BLaER1 treated with 17β-estradiol and CSF1 and Interleukin-3, amounts not matched to agents 10 nM and 100 nM (cell line): ENCODE measurements at regions not wholly inside any gene's neighbourhood (a gene's known extent, or its start where the extent isn't known, plus 50 kb on each side); places are given as distances from the start of the nearest gene placed in this dataset.
"Not testable (repeated sequence)": the region's sequence is repeated elsewhere in the genome, so short reads cannot be mapped to it uniquely, and the experiment has no call there.

Experiments used
- H3K27ac ChIP-seq, 11 experiments: shearing (Covaris generic); formaldehyde crosslinking; 2 replicates each; pipeline ENCODE4 v1.8.1; 2022
- H3K27me3 ChIP-seq, 11 experiments: shearing (Covaris generic); formaldehyde crosslinking; 2 replicates each; pipeline ENCODE4 v1.8.1; 2022
- H3K36me3 ChIP-seq, 11 experiments: shearing (Covaris generic); formaldehyde crosslinking; 2 replicates each; pipeline ENCODE4 v1.8.1; 2022
- H3K4me1 ChIP-seq, 10 experiments: shearing (Covaris generic); formaldehyde crosslinking; 2 replicates each; pipeline ENCODE4 v1.8.1; 2022
- H3K4me2 ChIP-seq, 11 experiments: shearing (Covaris generic); formaldehyde crosslinking; 2 replicates each; pipeline ENCODE4 v1.8.1; 2022
- H3K4me3 ChIP-seq, 10 experiments: shearing (Covaris generic); formaldehyde crosslinking; 2 replicates each; pipeline ENCODE4 v1.8.1; 2022
- H3K9ac ChIP-seq, 11 experiments: shearing (Covaris generic); formaldehyde crosslinking; 2 replicates each; pipeline ENCODE4 v1.8.1; 2022
- H3K9me3 ChIP-seq, 11 experiments: shearing (Covaris generic); formaldehyde crosslinking; replicated peaks in 1 of 11; 2 replicates each; pipeline ENCODE4 v1.8.1; 2022
- H4K20me1 ChIP-seq, 11 experiments: shearing (Covaris generic); formaldehyde crosslinking; 2 replicates each; pipeline ENCODE4 v1.8.1; 2022
- Cebpa-rat ChIP-seq, 11 experiments: shearing (Covaris generic); IDR thresholded peaks; 2 replicates each; pipeline ENCODE4 v1.8.1; 2022

DNA sequence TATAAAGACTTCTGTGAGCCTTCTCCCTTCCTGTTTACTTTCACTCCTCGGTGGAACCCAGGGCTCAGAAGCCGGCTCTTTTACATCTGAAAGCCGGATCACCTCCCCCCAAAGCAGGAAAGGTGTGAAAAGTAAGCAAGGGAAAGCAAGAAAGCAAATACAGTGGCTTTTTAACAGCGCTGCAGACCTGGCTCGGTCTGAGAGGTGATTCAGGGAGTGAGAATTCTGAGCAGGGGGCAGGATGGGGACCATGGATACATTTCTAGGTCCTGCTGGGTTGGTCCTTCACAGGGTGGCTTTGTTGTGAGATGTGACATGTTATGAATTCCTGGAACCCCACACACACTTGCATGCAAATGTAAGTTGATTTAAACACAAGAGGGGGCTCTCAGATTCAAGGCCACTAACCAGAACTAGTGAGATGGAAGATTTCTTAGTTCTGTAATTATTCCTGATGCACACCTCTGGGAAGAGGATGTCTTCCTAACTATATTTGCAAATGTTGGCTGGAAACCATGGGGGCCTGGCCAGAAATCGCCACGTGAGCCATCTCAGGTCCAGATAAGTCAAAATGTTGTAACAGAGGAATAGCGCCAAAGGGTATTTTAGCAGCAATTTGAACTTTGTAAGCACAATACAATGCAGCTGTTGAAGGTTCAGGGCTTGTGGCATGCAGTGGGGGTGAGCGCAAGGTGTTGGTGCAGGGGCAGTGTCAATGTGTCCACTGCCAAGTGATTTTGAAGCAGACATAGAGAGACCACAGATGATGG is 670.1 kb upstream of the LCORL start:
- Histone ChIP-seq H3K4me1 (no peaks in the 10 kb centered on the region), H3K27me3 (no peaks in the 10 kb centered on the region), H3K9me3 (no peaks in the 10 kb centered on the region), H3K27ac (no peak overlapping the region), H3K36me3 (no peaks in the 10 kb centered on the region), H3K4me3 (no peak overlapping the region), H3K9ac (no peak overlapping the region), H4K20me1 (no peaks in the 10 kb centered on the region), H3K4me2 (no peak overlapping the region)
- TF ChIP-seq Cebpa-rat (IDR thresholded peaks at IDR 0.05) = no peak

DNA sequence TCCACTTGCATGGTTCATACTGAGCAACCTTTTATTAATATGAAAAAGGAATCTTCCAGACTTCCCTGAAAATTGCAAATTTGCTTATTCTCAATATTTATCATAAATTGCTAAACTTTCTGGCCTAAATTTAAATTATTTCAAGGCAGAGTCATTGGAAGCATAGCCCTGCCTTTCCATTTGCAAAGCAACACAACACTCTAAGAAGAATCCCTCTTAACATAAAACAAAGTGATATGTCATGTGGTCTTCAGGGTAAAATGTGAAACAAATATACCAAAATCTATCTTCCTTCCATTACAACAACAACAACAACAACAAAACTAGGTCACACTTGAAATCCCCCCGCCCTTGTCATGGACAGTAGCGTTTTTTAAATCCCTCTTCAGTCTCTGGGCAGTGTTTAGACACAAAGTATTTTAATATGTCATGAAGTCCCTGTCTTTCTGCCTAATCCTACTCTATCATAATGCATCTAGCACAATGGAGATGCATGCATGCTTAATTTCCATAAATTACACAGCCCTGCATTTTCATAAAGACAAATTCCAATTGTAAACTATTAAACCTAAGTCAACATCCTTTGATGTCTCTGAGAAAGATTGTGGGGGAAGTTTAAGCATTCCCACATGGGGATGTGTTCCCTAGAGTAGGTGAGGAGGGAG is 668.9 kb upstream of the LCORL start:
- no peaks in the 10 kb centered on the region for H3K9me3 ChIP-seq
- H3K27ac ChIP-seq = no peak overlapping the region
- H3K4me3 ChIP-seq = no peak overlapping the region
- H3K4me2 ChIP-seq = no peak overlapping the region
- no peaks in the 10 kb centered on the region for H3K4me1 ChIP-seq
- H3K36me3 ChIP-seq = no peaks in the 10 kb centered on the region
- no peak for TF ChIP-seq Cebpa-rat (IDR thresholded peaks at IDR 0.05)
- no peak overlapping the region for H3K9ac ChIP-seq
- no peaks in the 10 kb centered on the region for H3K27me3 ChIP-seq
- H4K20me1 ChIP-seq = no peaks in the 10 kb centered on the region

DNA sequence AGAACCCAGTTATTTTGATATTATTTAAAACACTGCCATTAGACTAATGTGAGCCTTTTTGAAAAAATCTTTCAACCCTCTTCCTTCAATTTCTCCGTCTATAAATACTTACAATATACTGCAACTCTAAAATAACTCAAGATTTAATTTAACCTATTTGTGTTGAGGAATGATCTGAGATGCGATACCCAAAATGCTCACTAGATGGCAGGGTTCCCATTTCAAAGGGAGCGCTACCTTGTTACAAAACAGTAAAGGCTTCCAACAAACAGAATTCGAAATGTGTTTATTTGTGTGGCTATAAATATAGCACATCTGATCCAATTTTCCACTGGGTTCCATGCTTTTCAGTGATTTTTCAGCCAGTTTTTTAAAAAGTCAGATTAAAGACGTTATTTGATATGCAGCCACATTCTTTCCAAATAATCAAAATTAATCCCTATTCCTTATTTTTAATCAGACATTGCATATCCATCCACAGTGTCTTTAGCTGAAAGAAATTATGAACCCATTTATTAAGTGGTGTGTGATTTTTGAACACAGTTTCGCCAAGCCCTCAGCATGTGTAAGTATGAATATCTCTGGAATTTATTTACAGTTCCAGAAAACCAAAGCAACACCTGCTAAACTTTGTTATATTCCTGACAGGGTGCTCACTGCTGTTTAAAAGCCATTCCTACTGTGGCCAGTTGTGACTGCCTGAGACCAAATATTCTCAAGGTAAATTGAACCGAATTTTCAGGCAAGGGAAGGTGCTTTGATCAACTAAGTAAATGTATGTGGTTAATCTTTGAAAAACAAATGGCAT is 668.0 kb upstream of the LCORL start:
- Histone ChIP-seq H3K4me1 (no peaks in the 10 kb centered on the region; a peak in 1 of 20 replicates), H3K36me3 (no peaks in the 10 kb centered on the region), H3K4me2 (no peak overlapping the region), H3K9me3 (no peaks in the 10 kb centered on the region), H3K9ac (no peak overlapping the region), H3K4me3 (no peak overlapping the region), H3K27ac (no peak overlapping the region), H4K20me1 (no peaks in the 10 kb centered on the region), H3K27me3 (no peaks in the 10 kb centered on the region)
- TF ChIP-seq Cebpa-rat (IDR thresholded peaks at IDR 0.05) = no peak

DNA sequence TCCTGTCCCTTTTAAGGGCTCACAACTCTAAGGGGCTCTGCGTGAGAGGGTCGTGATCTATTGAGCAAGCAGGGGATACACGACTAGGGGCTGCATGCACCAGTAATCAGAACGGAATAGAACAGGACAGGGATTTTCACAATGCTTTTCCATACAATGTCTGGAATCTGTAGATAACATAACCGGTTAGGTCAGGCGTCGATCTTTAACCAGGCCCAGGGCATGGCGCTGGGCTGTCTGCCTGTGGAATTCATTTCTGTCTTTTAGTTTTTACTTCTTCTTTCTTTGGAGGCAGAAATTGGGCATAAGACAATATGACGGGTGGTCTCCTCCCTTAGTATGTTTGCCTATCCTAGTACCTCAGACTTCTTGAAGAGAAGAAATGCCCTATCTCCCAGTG is 666.8 kb upstream of the LCORL start:
- H3K36me3 ChIP-seq, H3K4me2 ChIP-seq, H4K20me1 ChIP-seq, H3K27me3 ChIP-seq, H3K9me3 ChIP-seq, H3K9ac ChIP-seq, H3K27ac ChIP-seq, H3K4me1 ChIP-seq, H3K4me3 ChIP-seq: not testable (repeated sequence)

DNA sequence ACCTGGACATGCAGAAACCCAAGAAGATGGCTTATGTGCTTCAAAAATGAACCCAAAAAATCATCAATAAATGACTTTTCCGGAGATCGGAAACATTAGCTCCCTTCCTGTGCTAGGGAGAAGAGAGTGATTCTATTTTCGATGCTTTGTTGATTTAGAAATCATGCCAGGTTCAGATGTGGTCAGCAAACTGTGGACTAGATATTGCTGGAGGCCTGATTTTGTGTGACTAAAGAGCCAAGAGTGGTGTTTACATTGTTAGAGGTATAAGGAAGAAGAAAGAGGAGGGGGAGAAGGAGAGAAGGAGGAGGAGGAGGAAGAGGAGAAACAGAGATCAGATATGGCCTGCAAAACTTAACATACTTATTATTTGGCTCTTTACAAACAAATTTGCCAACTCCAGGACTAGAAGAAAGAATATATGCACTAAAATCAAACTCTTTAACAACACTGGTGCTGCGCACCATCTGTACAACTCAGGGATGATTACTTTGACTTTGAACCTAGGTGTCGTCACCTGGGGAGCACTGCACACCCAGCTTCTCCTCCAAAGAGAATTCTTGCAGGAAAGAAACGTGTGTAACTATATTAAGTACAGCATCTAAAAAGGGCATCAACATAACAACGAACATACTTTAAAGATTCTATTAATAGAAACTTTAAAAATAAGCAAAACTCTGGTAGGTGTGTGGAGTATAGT is 664.9 kb upstream of the LCORL start:
- no peaks in the 10 kb centered on the region for H3K36me3 ChIP-seq
- H3K4me2 ChIP-seq = no peak overlapping the region
- H3K9me3 ChIP-seq = no peaks in the 10 kb centered on the region
- H4K20me1 ChIP-seq = no peaks in the 10 kb centered on the region
- TF ChIP-seq Cebpa-rat (IDR thresholded peaks at IDR 0.05) = no peak
- H3K27me3 ChIP-seq = no peaks in the 10 kb centered on the region
- no peak overlapping the region for H3K9ac ChIP-seq
- H3K4me3 ChIP-seq = no peak overlapping the region
- H3K27ac ChIP-seq = no peak overlapping the region
- no peaks in the 10 kb centered on the region; a peak in 1 of 20 replicates for H3K4me1 ChIP-seq

DNA sequence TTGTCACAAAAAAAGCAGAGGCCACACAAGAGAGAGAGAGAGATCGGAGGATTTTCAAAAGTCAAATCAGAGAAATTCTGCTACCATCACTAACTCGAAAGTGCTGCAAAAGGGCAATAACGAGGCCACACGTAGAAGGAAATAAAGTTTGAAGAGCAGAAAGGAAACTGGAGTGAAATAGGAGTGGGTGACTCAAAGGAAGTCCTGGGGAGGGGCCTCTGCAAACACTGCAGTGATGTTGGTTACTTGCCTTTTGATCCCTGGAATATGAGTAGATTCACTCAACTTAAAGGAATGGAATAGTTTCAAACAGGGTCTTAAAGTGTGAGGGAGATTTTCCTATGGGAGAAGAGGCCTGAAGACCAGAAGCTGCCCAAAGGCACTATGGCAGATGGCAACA is 663.4 kb upstream of the LCORL start:
- Histone ChIP-seq H4K20me1 (no peaks in the 10 kb centered on the region), H3K9me3 (no peaks in the 10 kb centered on the region), H3K4me3 (no peak overlapping the region), H3K36me3 (no peaks in the 10 kb centered on the region), H3K4me2 (peak overlapping the region in 1 of 11 experiments; percentile 3; a peak in 1 of 22 replicates), H3K9ac (no peak overlapping the region), H3K27me3 (no peaks in the 10 kb centered on the region), H3K27ac (no peak overlapping the region), H3K4me1 (no peaks in the 10 kb centered on the region; a peak in 1 of 20 replicates)
- TF ChIP-seq Cebpa-rat (IDR thresholded peaks at IDR 0.05) = no peak

DNA sequence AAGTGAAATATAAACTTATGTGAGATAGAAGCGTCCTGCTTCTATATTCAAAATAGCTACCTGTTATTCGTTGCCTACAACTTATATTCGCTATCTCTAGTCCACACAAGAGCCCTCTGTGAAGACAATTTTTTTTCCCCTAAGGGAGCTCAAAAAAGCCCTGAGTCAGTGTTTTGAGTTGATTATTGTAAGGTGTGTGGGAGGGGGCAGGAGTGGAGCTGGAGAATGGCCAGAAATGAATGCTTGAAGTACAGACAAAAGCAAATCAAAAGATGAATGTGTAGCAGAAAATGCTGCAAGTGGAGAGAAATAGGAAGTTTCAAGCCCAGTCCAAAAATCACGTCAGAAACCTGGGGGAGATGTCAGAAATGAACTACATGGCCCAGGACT is 655.0 kb upstream of the LCORL start:
- no peak overlapping the region for H3K27ac ChIP-seq
- H3K4me3 ChIP-seq = no peak overlapping the region
- no peaks in the 10 kb centered on the region for H3K36me3 ChIP-seq
- H3K27me3 ChIP-seq = no peaks in the 10 kb centered on the region
- H3K4me2 ChIP-seq = no peak overlapping the region
- no peaks in the 10 kb centered on the region for H3K4me1 ChIP-seq
- no peak for TF ChIP-seq Cebpa-rat (IDR thresholded peaks at IDR 0.05)
- no peak overlapping the region for H3K9ac ChIP-seq
- H3K9me3 ChIP-seq = no peaks in the 10 kb centered on the region
- no peaks in the 10 kb centered on the region for H4K20me1 ChIP-seq

DNA sequence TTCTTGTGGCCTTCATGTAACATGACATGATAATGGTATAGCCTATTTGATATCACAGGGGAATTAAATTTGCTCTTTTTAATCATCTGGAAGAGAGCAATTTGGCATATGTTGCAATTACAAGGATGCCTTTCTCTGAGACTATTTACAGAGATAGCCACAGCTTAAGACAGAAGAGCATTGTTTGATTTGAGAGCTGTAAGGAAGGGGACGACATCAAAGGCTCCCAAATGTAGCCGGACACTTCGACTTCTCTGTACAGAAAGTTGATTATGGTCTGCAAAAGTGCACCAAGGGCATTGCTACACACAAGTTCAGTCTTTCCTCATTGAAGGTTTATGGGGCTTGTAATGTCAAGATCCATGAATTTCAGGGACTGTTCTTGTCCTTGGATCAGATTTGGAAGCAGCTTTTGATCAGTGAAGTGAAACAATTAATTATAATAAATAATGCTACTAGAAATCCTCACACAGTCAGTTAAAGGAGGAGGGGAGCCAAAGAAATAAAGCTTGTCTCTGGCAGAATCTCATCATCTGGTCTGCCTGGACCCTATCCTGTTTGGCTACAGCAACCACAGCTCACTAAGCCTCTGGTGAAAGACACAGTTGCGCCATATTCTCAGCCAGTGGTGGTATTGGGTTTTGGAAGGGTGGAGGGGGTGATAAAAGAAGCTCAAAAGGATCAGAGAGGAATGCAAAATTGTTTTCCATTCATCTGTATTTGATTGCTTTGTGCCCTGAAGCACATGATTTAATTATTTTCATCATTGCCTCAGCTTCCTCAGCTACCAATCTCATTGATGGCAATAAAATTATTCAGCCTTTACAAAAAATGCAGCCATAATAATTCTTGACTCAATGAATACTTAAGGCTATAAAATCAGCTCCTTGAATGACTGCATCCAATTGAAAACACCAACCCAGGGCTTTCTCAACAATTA is 654.3 kb upstream of the LCORL start:
- no peak overlapping the region for H3K4me3 ChIP-seq
- H3K27me3 ChIP-seq = no peaks in the 10 kb centered on the region
- no peak overlapping the region for H3K27ac ChIP-seq
- H3K4me2 ChIP-seq = no peak overlapping the region
- no peaks in the 10 kb centered on the region for H3K9me3 ChIP-seq
- no peak for TF ChIP-seq Cebpa-rat (IDR thresholded peaks at IDR 0.05)
- H4K20me1 ChIP-seq = no peaks in the 10 kb centered on the region
- no peak overlapping the region for H3K9ac ChIP-seq
- H3K36me3 ChIP-seq = no peaks in the 10 kb centered on the region
- no peaks in the 10 kb centered on the region for H3K4me1 ChIP-seq
